NCI-H2029 (cell line): ENCODE measurements at regions not wholly inside any gene's neighbourhood (a gene's known extent, or its start where the extent isn't known, plus 50 kb on each side); places are given as distances from the start of the nearest gene placed in this dataset.
"Not testable (repeated sequence)": the region's sequence is repeated elsewhere in the genome, so short reads cannot be mapped to it uniquely, and the experiment has no call there.

Source experiments
- DNase-seq: peaks from one replicate; lab custom pipeline; 2025; lab: John Stamatoyannopoulos, UW

DNA sequence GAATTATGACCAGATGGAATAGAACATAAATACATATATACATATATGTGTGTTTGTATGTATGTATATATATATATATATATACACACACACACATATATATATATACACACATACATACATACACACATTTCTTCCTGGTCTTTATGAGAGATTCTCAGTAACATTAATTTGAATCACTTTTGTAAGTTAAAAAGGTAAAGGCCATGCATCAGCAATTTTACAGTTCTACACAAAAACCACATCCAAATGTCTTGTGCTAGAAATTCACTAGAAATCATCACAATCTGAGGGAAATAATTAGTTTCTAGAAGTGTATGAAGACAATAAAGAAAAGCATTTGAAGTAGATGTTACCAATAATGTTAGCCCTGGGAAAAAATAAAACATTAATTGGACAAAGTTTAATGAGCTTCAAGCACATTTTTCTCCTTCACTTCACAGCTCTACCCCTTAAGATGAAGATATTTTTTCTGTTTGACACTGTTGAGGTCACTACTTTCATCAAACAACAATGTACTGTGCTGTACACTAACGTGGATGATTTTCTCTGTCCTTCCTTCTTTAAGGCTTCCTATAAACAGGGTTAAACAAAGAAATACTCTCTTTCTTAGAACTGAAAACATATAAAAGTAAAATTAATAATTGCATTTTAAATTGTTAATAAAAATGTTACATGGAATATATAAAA is 189.2 kb upstream of the NR4A3 start:
- no peak for DNase-seq

DNA sequence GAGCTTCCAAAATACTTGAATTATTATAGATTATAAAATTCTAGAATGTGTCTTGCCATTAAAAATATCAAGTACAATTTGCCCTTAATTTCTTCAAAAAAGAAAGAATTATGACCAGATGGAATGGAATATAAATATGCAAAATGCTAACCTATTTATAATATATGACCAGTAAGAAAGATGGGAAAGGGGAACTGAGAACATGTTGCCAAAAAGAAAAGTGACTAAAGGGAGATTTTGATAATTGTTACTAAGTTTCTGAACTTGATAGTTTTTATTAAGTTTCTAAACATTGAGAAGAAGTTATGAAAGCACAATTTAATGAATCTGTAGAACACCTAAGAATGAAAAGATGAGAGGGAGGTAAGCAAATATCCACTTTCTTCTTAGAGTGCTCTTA is 188.4 kb upstream of the NR4A3 start:
- no peak for DNase-seq

DNA sequence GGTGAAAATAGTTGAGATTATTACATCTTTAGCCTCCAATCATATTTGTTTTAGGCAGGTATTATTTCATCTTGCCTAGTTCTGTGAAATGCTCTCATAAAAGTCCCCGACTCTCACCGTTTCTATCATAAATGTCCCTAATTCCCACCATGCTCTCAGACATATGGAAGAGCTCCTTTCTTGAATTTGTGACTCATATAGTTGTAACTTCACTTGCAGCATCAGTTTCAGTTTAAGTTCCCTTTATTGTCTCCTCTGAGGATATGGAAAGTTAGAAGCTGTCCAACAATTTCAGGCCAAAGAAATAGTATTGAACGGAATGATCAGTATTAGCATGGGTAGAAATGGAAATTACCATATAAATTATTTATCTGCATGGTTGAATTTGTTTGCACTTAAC is 187.5 kb upstream of the NR4A3 start:
- DNase-seq = no peak

DNA sequence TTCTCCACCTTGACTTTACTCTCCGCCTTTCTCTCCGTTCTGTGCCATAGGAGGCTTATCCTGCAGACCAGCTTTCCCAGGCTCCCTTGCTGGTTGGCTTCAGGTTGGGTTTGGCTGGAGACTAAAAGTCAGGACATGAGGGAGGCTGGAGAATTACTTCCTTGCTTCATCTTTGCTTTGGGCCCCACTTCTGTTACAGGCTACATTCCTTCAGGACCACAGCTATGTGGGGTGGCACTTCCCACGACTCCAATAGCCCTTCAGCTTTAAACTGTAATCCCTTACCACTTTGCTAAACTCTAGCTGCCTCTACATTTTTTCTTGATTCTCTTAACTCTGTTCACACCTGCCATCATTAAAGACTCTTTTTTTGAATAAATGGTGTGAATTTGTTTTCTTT is 186.7 kb upstream of the NR4A3 start:
- no peak for DNase-seq

DNA sequence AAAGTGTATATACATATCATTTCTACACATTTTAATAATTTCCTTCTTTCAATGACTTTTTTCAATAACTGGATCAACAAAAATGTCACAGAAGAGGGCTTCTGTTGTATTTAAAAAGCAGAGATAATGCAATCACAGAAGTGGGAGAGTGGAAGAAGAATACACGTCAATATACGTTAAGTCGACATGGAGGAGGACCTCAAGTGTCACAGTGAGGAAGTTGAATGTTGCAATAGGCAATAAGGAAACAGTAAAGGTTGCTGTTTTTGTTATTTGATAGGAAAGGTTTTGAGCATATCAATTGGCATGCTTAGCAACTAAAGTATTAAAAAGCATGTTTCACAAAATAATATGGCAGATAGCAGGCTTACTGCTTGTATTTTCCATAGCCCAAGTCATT is 184.0 kb upstream of the NR4A3 start:
- no peak for DNase-seq

DNA sequence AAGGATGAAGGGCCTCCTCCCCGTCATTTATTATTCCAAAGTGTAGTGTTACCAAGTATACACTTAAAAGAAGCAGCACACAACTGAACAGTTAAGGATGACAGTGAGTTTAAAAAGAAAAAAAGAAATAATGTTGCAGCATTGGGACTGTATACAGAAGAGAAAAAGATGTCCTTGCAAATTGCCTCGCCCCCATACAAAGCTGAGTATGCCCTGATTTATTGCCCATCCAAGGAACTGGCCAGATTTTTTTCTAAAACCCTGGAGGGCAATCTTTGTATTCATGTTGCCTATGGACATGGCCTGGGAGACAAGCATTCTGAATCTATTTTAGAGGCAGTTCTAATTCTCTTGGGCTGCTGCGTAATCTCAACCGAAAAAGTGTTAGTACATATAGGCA is 182.7 kb upstream of the NR4A3 start:
- DNase-seq = no peak

DNA sequence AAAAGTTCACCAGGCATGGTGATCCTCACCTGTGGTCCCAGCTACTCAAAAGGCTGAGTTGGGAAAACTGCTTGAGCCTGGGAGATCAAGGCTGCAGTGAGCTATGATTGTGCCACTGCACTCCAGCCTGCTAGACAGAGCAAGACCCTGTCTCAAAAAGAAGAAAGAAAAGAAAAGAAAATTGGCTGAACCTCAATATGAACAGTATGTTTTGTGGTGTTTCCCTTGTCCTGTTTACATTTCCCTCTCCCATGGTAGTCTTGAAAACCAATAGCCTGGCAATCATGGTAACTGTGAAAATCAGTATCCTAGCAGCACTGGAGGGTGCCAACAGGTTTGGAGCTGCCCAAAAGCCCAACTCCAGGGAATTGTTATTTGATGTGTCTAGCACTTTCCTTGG is 174.1 kb upstream of the NR4A3 start:
- DNase-seq = no peak

DNA sequence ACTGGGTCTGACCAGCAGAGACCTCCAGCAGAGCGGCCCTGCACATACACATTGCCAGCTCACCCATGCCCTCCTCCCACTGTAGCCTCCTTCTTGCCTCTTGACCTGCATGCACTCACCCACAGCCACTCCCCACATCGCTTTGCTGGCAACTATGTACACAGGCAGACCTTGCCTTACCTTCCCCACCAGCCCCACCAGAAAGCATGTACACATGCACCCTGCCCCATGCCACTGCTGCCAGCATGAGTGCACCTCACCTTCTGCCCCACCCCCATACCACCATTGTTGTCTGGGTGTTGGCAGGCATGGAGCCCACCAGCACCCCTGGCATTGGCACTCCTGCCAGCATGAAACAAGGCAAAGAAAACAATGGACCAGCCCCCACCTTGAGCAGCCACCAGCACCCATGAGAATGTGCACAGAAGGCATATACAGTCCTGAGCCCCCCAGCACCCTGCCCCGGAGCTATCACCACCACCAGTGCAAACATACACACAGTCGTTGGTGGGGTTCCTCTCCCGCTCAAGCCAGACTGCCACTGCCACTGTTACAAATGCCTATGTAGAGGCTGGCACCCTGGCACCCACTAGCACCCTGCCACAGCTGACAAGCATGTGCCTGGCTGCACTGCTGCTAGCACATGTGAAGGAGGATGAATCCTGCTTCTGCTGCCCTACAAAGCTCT is 171.4 kb upstream of the NR4A3 start:
- no peak for DNase-seq

DNA sequence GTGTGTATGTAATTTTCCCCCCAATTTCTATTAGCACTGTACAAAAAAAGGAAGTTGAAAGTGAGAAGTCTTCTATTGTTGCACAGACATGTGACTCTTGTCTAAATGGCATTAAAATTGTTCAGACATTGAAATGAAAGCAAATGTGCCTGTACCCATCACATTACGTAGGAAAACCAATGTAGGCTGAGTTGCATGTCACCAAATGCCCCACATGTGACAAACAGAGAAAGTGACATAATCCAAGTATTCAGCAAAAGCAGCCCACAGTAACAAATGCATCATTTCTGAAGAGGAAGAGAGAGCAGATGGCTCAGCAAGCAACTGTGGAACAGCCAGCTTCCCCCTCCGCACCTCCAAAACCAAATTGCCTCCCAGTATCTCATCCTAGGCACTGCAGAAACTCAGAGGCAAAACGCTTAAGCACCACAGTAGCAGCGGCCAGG is 161.5 kb upstream of the NR4A3 start:
- DNase-seq = no peak

DNA sequence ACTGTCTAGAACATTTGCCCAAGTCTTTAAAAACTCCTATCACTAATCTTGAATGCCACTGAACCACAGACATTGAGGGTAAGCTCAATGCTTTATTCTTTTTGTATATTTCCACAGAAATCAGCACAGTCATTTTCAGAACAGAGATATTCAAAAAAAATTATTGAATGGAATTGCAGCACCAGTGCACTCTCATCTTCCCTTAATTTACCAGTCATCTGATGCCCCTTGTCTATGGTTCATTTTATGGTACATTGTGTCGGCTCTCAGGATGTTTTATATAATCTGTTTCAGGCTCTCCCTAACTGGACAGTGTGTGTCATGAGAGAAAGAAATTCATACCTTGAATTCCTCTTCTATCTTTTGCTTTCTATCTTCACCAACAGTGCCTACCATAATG is 158.4 kb upstream of the NR4A3 start:
- no peak for DNase-seq

DNA sequence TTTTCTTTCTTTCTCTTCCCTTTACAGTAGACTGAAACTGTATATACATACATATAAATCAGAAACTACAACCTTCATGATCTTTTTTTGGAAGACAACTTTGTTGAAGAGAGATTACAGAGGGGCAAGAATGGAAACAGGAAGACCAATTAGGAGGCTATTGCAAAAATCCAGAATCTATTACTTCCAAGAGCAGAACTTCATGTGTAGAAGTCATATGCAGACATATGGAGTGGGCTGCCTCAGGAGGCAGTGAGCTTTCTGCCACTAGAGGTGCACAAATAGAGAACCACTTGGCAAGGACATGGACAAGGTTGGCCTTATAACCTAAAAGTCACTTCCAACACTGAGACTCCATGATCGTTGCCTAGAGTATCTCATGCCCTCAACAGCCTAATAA is 157.8 kb upstream of the NR4A3 start:
- no peak for DNase-seq

DNA sequence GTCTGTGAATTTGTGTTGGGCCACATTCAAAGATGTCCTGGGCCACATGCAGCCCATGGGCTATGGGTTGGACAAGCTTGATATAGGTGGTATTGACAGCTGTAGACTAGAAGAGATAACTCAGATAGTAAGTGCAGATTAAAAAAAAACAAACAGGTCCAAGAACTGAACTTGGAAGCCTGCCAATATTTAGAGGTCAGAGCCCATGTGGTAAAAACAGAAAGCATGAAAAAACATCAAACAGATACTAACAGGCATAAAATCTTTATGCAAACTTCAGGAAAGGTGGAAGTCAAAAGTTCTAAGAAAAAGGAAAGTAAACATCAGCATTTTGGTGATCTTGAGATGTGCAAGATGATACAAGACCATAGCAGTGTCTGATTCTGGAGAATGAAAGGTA is 155.1 kb upstream of the NR4A3 start:
- peak; percentile 12 for DNase-seq

DNA sequence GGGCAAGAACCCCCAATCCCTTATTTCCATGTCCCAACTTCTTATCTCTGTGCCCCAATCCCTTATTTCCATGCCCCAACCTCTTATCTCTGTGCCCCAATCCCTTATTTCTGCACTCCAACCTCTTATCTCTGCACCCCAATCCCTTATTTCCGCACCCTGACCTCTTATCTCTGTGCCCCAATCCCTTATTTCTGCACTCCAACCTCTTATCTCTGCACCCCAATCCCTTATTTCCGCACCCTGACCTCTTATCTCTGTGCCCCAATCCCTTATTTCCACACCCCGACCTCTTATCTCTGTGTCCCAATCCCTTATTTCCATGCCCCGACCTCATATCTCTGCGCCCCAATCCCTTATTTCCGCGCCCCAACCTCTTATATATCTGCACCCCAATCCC is 150.8 kb upstream of the NR4A3 start:
- not testable (repeated sequence) for DNase-seq

DNA sequence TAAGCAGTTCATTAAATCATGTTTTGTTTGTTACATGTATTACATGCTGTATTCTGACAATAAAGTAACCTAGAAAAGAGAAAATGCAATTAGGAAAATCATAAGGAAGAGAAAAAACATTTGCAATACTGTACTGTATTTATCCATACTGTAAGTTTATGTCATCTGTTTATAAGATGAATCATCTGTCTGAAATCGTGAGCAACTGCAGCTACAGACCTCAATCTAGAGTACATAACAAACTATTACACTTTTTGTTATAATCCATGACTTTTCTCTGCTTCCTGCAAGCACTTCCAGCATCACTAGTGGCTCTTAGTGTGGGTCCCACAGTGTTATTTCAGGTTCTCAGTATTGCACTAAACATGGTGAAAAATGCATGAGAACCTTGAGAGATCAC is 144.4 kb upstream of the NR4A3 start:
- DNase-seq = no peak

DNA sequence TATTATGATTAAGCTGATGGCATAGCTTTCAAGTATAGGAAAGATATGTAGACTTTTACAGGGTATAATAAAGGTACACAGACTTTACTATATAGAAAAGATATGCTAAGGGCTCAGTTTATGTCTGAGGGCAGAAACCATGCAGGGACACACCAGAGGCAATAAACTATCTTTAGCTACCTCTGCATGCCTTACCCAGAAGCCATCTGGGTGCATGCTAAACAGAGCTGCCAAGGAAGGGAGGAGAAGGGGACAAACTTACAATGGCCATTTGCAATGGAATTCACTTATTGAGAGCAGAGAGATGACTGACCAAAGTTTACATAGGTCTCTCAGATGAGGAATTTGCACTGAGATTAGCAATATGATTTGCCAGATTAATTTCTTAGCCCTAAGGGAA is 143.1 kb upstream of the NR4A3 start:
- DNase-seq = no peak

DNA sequence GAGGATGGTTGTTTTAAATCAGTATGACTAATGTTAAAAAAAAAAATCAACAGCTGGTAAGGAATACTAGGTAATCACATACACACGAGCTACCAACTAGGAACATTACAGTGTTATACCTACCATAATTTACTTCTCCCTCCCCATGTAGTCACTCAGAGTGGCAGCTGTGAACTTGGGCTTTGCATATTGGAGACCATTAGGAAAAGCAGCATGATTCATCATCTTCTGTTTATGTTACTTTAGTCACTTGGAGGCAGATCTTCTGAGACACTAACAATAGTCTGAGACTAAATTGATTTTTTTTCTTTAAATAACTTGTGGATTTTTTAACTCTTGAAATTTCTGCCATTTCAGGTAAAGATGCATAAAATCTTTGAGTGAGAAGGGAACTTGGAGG is 141.5 kb upstream of the NR4A3 start:
- no peak for DNase-seq

DNA sequence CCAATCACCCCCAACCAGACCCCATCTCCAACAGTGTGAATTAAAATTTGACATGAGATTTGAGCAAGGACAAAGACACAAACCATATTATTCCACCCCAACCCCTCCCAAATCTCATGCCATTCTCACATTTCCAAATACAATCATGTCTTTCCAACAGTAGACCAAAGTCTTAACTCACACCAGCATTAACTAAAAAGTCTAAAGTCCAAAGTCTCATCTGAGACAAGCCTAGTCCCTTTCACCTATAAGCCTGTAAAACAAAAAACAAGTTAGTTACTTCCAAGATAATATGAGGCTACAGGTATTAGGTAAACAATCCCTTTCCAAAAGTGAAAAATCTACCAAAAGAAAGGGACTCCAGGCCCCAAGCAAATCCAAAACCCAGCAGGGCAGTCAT is 140.6 kb upstream of the NR4A3 start:
- DNase-seq = no peak

DNA sequence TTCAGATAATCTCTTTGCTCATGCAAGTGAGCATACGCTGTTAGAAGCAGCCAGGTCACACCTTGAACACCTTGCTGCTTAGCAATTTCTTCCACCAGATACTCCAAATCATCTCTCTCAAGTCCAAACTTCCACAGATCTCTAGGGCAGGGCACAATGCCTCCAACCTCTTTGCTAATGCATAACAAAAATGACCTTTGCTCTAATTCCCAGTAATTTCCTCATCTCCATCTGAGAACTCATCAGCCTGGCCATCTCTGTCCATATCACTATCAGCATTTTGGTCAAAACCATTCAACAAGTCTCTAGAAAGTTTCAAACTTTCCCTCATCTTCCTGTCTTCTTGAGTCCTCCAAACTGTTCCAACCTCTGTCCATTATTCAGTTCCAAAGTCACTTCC is 139.3 kb upstream of the NR4A3 start:
- DNase-seq = no peak

DNA sequence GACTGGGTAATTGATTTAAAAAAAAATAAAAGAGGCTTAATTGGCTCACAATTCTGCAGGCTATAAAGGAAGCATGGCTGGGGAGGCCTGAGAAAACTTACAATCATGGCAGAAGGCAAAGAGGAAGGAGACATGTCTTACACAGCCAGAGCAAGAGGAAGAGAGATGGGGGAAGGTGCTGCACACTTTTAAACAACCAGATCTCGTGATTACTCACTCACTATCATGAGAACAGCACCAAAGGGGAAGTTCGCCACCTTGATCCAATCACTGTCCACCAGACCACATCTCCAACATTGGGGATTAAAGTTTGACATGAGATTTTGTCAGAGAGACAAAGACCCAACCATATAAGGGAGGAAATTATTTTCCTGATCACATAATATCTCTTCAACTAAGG is 138.8 kb upstream of the NR4A3 start:
- no peak for DNase-seq

DNA sequence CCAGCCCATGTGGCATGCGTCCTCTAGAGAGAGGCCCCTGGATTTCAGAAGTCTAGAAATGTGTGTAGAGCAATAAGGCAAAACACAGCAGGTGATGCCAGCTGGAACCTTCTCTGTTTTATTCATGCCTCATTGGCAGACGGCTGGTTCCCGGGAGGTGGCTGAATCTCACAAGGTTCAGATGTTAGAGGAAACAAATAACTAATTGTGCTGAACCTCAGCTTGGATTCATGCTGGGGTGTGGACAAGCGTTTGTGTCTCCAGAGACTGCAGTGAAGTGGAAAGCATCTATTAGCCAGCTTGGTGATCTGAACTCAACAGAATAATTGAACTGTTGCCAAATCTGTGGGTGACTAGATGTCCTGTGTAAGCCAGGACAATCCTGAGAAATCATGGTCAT is 131.1 kb upstream of the NR4A3 start:
- peak; percentile 3 for DNase-seq

DNA sequence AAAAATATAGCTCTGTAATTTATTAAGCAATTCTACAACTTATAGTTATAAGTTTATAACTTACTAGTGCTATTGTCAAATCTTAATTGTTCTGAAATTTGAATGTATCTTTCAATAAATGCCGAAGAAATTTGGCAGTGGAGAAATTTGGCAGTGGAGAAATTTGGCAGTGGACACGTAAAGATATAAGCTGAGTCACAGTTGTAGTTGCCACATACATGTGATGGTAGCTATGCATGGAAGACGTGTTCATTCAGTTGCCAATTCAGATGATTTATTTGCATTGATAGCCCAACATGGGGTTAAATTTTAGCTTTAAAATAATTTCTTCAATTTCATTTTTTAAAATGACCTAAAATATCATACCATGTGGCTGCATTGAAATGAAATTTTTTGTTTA is 127.8 kb upstream of the NR4A3 start:
- DNase-seq = no peak

DNA sequence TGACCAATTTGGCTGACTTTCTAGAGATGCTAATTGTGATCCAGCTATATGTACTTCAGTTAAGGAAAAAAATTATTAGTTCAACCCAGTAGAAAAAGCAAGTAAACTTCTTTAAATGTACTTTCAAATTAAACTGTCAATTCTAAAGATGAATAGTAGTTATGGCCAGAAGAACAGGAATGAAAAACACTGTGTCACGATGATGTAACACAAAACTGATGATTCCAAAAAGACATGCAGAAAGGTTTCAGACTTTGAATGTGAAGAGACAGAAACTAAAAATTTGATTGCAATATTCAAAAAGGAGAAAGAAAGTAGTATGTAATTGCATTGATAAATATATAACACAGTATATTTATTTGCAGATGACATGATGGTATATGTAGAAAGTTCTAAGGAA is 127.3 kb upstream of the NR4A3 start:
- no peak for DNase-seq

DNA sequence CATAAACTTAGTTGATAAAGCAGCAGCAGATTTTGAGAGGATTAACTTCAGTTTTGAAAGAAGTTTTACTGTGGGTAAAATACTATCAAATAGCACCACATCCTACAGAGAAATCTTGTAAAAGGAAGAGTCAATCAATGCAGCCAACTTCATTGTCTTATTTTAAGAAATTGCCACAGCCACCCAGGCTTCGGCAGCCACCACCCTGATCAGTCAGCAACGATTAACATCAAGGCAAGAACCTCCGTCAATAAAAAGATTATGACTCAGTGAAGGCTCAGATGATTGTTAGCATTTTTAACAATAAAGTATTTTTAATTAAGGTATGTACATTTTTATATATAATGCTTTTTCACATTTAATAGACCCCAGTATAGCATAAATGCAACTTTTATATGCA is 122.3 kb upstream of the NR4A3 start:
- DNase-seq = no peak

DNA sequence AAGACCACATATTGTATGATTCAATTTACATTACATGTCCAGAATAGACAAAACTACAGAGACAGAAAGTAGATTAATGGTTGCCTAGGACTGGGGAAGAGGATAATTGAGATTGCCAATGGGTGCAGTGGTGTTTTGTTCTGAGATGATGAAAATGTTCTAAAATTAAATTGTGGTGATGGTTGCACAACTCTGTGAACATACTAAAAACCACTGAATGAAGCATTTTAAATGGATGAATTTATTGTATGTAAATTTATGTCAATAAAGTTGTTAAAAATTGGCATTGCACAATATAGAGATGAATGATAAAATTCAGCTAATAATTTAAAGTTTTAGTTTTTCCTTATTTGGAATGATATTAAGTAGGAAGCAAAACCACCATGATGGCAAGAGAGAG is 109.5 kb upstream of the NR4A3 start:
- no peak for DNase-seq
